Dedifferentiated amniotic fluid mesenchymal stem cell (primary cell): ENCODE measurements at regions not wholly inside any gene's neighbourhood (a gene's known extent, or its start where the extent isn't known, plus 50 kb on each side); places are given as distances from the start of the nearest gene placed in this dataset.

ENCODE experiments used
- DNase-seq: peaks from one replicate; pipeline ENCODE4 v3.0.0-alpha.2; 2016; ENCODE audit errors: extremely low spot score

DNA sequence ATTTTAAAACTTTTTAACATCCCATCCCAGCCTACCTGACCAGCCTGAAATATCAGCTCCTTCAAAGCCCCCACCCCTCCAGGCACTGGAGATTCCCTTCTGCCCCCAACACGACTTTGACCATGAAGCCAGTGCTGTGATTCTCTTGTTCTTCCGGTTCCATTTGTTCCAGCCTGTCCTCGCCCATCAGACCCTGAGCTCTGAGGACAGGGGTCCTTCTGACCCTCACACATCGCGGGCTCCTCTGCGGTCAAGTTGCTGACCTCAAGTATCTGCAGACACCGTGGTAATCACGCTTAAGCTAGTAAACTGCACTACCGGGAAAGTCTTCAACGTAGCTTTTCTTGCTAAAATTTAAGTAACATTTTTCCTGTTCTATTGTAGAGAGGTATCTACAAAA, 282.2 kb upstream of the SALL3 start:
- DNase-seq, result no peak

GRCh38 chr18:78698914-78699313, 280.7 kb upstream of the SALL3 start:
- no peak for DNase-seq

GRCh38 chr18:78699499-78699898, 280.1 kb upstream of the SALL3 start:
- DNase-seq, result no peak

- DNase-seq, result no peak
These were observed 277.7 kb upstream of the SALL3 start for GRCh38 chr18:78701771-78702396.

- DNase-seq, result no peak
These were observed 276.3 kb upstream of the SALL3 start for GRCh38 chr18:78703291-78703690.

- no peak for DNase-seq
These were observed 274.6 kb upstream of the SALL3 start for GRCh38 chr18:78704971-78705461.

DNA sequence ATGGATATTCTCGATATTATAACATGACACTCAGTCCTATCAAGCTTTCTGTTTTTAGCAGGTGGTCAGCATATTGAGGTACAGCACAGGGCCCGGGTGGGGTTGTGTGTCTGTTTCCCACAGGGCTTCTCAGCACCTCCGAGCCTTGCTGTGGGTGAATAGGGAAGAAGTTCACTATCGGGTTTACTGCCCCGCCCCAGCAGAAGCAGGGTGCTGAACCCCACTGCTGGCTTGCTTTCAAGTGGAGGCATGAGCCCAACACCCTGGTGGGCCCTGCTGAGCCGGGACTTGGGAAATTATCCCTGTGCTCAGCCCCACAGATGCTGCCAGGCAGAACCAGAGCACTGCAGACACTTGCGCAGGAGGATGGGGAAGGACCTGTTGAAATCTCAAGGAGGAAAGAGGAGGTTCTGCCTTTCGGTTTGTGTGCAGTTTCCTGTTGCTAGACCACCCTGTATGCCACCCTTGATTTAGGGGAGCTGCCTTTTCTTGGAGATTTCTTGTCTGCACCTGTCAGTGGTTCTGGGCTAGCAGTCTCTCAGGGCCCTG, 270.3 kb upstream of the SALL3 start:
- DNase-seq, result no peak

DNA sequence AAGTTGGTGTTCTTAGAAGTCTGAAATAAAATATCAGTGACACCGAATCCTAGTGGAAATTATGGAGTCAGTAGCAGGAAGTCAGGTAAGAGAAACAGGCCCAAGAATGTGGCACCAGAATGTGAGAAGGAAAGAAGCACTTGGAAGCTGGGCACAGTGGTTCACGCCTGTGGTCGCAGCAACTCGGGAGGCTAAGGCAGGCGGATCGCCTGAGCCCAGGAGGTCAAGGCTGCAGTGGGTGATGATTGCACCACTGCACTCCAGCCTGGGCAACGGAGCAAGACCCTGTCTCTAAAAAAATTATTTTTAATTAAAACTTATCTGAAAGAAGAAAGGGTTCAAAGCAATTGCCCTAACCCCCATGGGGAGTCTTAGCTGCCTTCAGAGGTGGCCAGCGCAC, 268.3 kb upstream of the SALL3 start:
- DNase-seq, result no peak

DNA sequence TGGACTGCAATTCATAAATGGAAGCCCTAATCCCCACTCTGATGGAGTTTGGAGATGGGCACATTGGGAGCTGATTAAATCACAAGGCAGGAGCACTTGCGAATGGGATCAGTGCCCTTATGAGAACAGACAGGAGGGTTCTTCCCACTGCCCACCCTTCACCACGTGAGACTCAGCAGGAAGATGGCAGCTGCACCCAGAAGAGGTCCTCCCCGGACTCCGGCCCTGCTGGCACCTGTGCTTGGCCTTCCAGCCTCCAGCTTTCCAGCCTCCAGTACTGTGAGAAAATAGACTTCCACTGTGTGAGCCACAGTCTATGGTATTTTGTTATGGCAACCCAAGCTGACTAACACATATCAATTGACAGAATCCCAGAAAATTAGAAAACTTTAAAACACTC, 267.6 kb upstream of the SALL3 start:
- no peak for DNase-seq

DNA sequence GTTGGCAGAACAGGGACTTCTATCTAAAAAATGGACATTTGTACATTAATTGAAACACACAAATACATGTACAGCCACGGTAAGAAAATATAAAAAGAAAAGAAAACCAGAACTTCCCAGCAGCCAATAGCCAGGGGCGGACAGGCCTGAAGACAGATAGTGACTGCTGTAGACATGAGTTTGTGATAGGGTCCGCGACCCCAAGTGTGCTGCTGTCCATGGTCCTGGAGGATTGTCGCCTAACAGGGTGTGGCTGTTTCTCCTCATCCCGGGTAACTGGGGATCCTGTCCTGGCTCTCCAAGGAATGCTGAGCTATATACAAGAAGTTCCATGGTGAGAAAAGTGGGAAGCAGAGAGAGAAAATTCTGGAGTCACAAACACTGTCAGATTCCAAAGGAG, 266.5 kb upstream of the SALL3 start:
- DNase-seq, result no peak

DNA sequence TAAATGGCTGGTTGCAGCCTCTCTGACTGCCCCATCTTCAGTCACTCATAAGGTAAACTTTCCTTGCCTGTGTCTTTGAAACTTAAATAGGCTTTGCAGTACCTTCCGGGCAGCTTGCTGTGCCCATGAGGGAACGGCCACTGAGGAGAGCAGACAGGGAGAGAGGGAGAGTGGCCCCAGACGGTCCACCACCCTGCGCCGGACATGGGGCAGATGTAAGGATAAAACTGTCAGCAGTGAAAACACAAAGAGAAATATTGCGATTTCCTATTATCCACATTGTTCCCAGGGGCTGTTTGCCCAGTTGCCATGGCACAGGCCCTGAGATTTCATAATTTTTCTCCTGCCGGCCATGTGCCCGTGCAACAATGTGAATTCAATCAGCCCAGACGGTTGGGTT, 265.9 kb upstream of the SALL3 start:
- DNase-seq, result no peak

DNA sequence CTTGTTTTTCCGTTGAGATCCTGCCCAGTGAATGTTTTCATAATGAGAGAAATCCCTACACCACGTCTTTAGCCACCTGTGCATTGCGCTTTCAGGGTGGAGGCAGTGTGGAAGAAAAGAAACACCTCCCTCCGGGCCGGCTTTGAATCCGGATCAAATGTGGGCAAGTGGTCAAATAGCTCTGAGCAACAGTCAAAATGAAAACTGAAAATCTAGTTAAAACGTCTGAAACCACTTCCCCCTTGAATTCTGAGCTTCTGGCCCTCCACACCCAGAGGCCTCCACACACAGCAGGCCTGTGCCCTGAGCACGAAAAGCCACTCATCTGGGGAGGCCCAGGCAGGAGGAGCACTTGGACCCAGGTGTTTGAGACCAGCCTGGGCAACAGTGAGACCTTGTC, 263.6 kb upstream of the SALL3 start:
- no peak for DNase-seq

- no peak for DNase-seq
These were observed 263.0 kb upstream of the SALL3 start for GRCh38 chr18:78716581-78716980.

DNA sequence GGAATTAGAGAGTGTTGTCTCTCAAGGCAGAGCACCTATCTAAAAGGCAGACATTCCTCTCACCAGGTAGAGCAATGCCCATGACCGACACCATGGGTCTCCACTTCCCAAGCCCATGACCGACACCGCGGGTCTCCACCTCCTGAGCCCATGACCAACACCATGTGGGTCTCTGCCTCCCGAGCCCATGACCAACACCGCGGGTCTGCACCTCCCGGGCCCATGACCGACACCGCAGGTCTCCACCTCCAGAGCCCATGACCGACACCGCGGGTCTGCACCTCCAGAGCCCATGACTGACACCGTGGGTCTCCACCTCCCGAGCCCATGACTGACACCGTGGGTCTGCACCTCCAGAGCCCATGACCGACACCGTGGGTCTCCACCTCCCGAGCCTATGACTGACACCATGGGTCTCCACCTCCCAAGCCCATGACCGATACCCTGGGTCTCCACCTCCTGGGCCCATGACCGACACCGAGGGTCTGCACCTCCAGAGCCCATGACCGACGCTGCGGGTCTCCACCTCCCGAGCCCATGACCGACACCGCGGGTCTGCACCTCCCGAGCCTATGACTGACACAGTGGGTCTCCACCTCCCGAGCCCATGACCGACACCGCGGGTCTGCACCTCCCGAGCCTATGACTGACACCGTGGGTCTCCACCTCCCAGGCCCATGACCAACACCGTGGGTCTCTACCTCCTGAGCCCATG, 262.4 kb upstream of the SALL3 start:
- DNase-seq, result no peak

- DNase-seq, result no peak
These were observed 261.9 kb upstream of the SALL3 start for GRCh38 chr18:78717766-78718150.

DNA sequence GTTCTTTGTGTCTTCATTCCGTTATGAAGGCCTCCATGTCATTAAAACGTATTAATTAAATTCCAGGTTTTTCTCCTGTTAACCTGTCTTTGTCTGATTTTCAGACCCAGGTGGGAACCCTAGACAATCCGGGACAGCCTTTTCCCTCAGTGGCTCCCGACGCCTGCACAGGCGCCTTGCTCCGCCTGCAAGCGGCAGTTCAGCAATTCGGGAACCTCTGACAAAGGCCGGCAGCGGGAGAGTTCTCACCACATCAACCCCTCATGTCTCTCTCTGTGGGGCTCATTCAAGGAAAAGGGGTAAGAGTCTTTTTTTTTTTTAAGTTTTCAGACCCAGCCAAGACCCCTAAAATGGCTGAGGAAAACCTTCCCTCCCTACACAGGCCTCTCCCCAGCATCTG, 259.8 kb upstream of the SALL3 start:
- DNase-seq, result no peak

- DNase-seq, result no peak
These were observed 259.0 kb upstream of the SALL3 start for GRCh38 chr18:78720456-78721237.

DNA sequence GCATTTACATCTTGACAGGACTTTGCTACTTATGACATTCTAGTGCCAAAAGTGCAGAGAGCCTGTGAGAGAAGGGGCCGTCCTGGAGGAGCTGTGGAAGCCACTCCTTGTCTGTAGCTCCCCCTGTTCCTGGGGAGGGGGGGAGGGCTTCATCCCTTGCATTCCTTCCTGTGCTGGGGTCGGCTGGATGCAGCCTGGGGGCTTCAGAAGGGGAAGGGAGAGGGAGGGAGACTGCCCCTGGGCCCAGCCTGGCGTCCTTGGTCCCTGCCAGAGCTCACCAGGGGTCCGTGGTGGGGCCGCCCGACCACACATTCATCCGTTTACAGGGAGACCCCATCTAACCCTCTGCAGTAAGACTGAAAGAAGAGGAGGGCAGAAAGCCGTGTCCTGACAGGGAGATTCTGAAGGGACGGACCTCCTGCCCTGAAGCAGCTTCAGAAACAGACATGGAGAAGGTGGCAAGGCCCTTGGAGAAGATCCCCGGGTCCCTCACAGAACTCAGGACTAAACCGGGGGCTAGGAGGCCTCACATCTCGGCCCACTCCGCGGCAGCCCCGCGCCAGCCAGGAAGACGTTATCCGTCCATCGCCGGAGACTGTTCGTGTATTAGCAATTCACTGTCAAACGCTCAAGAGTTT, 258.3 kb upstream of the SALL3 start:
- no peak for DNase-seq

DNA sequence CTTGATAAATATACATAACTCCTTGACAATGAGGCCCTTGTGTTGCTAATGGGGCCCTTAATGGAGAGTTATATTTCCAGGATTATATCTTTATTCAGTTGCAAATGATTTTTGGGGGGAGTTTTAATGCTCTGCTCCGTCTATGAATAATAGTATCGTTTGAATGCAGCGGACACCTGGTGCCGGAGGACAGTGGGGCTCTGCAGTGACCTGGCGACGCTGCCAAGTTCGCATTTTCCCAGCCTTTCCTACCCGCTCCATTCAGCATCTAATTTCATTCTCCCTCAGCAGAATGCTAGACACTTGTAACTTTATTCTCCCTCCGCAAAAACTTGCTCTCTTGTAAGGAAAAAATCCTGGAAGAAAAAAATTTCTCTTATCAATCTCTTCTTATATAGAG, 257.6 kb upstream of the SALL3 start:
- no peak for DNase-seq

DNA sequence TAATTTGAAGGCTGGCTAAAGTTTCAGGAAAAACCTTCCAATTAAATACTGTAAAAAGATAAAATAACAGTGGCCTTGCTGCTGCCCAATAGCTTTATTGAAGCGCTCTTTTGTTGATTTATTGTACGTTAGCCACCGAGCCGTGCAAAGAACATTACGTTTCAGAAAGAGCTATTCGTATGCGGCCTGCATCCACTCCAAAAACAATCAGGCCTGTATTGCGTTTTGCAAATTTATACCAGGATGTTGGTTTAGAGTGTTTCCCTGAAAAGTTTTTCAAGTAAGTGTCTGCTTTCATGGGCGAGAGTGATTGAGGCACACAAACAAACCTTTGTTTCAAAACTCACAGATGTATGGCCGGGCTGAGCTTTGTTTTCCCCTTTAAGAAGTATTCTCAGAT, 257.2 kb upstream of the SALL3 start:
- DNase-seq, result no peak

DNA sequence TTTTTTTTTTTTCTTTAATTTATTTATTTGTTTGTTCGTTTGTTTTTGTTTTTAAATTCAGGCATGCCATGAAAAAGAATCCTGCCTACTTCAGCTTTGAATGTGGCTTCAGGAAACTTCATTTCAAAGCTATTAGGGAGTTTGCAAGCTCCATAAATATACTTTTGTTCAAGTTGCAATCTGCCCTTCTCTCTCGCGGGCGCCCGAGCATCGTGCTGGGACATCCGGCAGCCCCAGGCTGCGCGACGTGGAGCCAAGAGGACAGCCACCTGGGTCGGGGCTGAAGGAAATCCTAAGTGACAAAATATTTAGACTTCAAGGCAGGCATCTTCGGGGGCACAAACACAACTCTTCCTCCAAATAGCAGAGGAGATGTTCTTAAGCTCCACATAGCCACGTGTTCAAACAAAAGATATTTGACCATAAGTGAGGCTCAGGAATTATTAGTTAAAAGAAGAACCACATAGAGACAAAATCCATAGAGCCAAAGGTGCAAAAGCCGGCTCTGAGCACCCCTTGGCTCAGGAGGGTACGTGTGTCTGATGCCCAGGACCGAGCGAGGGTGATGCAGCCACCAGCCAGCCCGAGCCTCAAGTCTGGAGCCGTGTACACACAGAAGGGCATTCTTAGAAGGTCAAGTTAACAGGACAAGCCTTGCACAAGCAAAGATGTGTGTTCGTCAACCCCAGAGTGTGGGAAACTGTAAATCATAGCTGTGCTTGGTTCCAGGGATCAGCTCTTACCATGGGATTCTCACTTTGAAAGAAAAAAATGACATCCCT, 256.5 kb upstream of the SALL3 start:
- DNase-seq, result no peak
